Suppressor macrophage treated with lipopolysaccharide for 1 hour (primary cell): ENCODE measurements at regions not wholly inside any gene's neighbourhood (a gene's known extent, or its start where the extent isn't known, plus 50 kb on each side); places are given as distances from the start of the nearest gene placed in this dataset.

Source experiments
- DNase-seq, 3 donors: peaks; one replicate each; pipeline ENCODE4 v3.0.0-alpha.2; 2020 to 2022

DNA sequence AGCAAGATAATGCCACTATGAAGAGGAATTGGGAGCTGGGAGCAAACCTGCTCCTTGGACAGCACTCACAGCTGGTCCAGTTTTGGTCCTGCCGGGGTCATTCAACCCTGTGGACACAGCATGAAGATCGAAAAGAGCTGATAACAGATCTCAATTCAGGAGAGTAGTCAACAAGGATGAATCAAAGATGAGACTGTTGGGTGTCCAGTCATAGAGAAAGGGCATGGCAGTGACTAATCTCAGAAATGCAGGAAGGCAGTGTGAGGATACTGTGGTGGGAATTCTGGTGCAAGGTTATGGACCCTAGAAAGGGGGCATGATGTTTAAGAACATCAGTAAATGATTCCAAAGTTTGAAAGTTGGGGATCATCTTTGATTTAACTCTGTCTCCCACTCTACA lies 261.4 kb upstream of the ZP4 start:
- DNase-seq = no peak

DNA sequence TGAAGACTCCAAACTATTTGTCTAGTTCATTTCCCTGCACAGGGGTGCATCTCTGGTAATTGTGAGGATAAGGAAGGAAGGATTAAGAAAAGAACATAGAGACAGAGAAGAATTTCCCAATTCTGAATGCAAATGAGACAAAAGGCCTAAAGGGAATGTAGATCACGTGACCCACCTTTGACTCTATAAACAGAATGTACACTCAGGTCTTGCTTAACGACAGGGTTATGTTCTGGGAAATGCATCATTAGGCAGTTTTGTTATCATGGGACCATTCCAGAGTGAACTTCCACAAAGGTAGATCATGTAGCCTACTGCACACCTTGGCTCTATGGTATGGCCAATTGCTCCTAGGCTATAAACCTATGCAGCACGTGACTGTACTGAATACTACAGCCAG lies 252.3 kb upstream of the ZP4 start:
- DNase-seq = no peak

DNA sequence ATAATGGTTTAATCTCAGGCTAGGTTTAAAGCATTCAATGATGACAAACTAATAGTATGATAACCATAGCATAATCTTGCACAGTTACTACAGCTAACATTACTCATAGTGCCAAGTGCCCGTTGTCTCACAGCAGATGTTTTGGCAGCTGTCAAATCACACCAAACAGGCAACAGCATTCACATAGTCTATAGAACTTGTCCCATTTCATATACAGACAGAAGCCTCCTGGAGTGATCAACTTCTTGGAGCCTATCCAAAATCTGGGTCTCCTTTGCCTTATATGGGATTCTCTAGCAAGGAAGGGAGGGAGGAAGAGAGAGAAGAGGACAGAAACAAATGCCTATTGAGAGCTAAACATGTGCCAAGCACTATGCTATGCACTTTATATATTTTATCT lies 250.6 kb upstream of the ZP4 start:
- no peak for DNase-seq

DNA sequence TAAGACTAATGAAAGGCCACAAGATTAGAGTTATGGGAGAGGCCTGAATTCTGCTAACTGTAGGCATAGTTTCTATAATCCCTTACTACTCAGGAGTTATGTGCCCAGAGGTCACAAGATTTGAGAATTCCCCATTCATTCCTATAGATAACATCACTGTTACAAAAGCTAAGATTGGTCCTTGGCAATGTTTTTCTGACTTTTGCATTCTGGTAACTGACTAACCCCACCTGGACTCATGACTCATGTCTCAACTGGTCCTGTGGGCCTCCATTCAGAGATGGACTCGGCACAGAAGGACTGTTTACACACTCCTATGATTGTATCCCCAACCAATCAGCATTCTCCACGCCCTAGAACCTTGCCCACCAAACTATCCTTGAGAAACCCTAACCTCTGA lies 249.0 kb upstream of the ZP4 start:
- DNase-seq = no peak

DNA sequence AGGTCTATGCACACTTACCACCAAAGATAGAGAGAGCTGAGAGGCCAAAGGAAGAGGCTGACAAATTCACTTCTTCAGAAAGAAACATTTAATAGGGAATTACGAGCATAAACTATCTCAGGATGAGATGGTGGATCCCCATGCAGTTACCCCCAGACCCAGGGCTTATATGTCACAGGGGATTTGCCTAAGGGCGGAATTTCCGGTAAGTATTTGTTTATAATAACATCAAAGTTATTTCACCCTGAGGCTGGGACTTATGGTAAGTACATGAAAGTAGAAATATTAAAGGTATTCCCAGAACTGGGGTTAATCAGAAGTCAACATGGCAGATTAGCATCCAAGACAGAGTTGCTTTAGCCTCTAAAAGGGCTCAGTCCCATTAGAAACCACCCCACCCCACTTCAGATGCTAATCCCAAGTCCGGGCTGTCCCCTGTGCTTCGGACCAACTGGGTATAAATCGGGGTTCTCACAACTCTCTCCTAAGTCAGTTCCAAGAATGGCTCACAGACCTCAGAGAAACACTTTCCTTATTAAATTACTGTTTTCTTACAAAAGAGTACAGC lies 247.4 kb upstream of the ZP4 start:
- no peak for DNase-seq

DNA sequence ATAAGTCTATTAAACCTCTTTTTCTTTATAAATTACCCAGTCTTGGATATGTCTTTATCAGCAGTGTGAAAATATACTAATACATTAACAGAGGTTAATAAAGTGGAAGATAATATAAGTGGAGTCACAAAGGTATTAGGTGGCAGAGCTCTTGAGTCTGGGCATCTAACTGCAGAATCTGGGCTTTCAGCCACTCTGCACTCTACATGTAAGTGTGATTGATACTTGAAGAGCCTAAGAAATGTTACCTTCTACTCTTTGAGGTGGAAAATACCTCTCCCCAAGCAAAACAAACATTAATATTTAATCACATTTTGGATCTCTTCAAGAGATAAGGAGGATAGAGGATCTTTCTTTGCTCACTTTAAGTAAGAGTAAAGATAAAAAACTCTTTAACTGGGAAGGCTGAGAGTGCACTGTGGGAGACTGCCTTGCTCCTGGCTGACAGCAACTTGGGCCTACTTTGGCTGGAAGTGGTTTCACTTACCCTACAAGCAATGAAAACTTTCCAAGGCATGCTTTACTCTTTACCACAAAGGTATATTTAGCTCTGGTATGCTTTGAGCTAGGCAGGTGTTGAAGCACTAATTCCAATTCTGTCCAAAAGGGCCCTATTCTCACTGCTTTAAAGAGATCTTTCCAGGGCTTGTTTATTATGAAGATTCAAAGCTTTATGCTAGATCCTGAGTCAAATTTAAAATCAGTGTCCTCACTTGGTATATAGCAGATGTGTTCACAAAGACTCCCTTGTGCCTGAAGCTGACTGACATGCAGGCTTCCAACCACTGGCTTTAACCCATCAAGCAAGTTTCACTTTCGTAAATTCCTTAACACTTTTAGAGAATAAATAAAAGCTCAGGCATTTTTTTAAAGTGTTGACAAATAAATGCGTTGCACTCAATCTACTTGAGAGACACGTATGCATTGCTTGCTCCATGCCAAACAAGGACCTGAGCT lies 245.3 kb upstream of the ZP4 start:
- DNase-seq = no peak

DNA sequence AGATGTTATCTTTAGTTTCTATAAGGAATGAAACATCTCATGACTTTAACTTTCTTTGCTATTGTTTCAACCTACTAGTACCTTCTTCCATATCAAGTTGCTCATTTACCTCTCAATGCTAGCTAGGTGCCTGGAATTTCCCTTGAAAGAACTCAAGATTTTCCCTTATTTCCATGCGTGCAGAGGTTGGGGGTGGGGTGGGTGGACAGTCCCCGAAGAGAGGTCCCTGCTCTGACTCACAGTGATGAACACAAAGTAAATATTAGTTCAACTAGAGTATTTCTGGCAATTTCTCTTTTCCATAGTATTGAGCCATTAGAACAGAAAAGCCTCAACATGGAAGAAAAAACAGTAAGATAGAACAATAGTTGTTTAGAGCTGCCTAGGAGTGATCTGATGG lies 239.0 kb upstream of the ZP4 start:
- DNase-seq = peak in 1 of 3 donors; percentile 0

DNA sequence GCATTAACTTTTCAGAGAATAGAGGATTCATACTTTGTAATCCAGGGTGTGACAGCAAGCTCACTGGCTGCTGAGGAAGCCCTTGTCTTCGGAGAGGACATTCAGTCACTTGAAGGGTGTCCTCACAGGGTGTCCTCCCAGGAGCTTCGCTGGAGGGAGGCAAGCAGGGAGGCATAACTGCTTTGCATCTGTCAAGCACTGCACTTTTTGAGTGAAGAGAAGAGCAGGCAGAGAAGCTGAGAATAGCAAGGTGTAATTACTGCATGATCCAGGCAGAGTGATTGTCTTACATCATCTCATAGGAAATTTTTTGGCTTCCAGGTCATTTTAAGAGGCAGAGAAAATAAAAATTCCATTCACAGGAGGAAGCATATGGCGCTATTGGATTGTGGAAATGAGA lies 232.5 kb upstream of the ZP4 start:
- DNase-seq = no peak

DNA sequence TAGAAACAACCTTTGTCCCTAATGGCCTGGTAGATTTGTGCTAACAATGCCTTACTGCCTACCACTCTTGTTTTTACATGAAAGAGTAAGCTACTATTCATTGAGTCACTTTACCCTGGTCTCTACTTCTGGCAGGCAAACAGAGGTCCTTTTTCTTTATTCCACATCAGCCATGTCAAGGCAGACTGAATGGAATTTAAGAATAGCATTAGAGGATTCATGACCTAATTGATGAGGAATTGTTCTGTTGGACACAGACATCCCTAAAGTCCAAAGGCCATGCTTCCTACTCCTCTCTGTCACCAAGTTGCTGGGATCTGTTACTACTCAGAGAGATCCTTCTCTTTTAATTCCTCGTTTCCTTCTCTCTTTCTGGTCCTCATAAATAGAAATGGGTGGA lies 229.1 kb upstream of the ZP4 start:
- no peak for DNase-seq

DNA sequence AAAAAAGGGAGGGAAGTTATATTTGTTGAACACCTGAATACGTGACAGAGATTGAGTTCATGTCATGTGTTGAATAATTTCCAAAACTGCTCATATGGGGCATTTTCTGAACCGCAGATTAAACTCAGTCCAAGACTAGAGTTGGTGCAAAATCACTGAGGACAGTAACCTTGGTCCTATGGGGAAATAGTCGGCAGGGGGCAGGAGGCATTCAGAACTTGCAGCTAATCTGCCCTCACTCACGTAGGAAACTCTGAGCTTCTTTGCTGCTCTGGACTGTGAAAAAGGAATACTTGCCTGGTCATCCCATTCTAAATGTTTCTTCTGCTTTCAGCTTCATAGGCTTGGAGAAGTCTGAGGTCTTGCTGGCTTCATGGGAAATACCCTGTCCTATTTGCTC lies 228.3 kb upstream of the ZP4 start:
- no peak for DNase-seq

DNA sequence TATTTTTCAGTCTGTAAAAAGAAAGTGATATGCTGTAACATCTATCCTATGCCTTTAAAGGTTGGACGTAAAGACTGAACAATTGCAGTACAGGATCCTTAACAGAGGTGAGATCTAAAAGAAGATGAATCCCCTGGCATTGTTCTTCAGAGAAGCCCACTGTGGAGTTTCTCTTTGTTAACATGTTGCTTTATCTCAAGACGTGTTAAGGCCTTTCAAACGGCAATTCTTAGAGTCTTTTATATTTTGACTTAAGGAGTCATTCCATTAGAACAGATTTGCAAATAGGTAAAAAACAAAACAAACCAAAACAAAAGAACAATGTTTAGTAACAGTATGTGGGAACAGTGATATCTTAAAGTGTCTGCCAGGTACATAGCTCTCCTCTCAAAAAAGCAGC lies 225.1 kb upstream of the ZP4 start:
- DNase-seq = no peak

DNA sequence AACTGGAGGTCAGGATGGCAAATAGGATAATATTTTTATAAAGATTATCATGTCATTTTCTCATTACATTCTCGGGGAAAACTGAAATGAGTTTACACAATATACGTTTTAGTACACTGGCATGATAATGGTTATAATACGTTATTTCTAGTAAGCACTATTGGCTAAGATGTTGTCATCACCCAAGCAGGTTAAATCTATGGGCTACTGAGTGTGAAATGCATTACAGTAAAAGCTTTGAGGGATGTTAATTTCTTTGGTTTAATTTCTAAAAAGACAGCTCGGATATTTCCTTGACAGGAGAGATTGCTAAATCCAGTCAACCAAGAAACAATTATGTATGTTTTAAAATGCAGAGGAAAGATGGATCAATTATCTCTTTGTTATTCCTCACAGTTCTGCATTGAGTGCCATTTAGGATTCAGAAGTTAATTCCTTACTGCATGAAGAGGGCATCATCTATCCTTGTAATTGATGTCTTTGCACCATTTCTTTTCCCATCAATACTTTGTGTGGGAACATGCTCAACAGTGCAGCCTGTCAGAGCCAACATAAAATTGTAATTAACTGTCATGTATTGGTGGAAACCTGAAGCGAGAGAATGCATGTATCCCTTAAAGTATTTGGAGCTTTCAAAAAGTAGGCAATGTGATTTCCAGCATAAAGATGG lies 222.4 kb upstream of the ZP4 start:
- DNase-seq = no peak

DNA sequence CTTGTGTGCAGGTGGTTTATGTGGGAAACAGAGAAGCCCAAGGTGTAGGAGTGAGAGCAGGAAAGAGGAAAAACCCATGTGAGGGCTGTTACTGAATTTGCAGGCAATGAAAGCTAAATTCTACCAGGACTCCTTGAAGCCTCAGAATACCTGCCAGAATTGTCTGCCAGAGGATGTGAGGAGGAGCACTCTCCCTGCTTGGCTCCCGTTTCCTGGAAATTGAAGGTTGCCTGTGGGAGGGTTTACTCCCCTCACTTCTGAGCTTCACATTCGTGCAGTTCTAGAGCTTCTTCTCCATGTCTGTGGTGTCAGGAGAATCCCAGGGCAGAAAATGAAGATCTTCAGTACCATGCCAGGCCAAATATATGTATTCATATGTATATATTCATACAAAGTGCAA lies 220.8 kb upstream of the ZP4 start:
- no peak for DNase-seq

DNA sequence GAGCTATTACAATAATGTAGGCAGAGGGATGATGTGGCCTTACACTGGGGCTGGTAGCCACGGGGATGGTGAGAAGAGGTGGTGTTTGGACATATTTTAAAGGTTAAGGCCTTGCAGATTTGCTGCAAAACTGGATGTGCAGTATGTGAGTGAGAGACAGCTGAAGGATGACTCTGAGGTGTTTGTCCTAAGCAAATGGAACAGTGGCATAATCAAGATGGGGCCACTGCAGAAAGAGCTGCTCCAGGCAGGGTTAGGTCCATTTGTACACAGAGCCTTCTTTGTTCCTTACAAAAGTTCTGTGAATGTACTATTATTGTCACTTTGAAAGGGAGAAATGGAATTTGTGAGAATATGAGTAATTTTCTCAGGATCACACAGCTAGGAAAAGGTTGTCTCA lies 220.4 kb upstream of the ZP4 start:
- DNase-seq = no peak

DNA sequence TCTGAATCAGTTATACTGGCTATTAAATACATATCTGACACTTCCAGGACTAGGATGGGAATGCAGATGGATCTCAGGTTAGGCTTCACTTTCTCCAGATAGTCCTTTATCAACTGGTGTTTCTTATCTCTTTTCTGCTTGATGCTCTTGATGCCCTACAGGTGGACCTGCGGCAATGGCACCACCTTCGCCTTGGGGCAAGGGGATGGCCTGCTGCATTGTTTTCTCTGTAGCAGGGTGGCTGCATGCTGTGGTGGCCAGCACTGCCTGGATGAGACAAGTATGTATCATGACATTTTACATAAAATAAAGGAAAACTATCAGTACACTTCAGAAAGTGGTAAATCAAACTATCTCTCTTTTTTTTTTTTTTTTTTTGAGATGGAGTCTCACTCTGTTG lies 217.7 kb upstream of the ZP4 start:
- no peak for DNase-seq

DNA sequence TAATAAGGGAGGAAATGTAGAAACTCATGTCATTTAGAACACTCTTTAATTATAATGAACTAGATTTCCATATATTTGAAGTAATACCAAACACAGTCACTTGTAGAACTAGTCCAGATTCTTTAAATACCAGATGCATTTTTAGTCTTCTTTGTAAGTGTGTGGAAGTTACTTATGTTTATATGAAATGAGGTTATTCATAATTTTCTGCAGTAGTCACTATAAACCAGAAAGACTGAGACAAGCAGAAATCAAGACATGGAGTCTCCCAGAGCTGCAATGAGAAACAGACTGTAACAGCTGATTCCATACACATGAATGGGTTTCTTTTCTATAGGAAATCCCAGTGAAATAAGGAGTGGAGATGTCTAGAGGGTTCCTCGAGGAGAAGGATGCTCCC lies 216.6 kb upstream of the ZP4 start:
- no peak for DNase-seq

DNA sequence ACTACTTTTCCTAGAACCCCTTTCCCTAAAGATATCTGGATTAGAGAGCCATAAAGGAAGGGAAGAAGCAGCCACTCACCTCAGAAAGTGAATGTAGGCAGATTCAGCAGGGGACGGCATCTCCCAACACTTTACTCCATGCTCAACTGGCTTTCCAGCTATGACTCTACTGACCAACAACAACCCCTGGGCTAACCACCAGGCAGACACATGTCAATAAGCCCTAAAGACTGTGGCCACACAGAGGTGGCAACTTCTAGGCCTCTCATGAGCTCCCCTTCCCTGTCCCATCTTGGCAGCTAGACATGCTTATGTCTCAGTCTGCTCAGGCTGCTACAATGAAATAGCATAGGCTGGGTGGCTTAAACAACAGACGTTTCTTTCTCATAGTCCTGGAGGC lies 214.0 kb upstream of the ZP4 start:
- DNase-seq = no peak

DNA sequence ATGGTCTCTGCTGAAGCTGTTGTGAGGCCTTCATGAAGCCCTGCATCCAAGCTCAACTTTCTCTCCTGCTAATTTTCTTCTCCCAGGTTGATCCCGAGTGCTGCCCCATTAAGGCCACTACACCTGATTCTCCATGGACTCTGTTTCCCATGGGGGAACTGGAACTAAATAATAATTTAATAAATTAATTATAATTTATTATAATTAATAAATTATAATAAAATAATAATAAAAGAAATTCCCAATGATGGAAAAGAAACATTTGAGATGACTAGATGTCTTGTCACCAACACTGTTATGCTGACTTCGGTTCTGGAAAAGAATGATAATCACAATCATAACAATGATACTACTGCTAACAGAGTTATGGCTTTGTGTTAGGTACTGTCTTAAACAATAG lies 211.2 kb upstream of the ZP4 start:
- DNase-seq = no peak

DNA sequence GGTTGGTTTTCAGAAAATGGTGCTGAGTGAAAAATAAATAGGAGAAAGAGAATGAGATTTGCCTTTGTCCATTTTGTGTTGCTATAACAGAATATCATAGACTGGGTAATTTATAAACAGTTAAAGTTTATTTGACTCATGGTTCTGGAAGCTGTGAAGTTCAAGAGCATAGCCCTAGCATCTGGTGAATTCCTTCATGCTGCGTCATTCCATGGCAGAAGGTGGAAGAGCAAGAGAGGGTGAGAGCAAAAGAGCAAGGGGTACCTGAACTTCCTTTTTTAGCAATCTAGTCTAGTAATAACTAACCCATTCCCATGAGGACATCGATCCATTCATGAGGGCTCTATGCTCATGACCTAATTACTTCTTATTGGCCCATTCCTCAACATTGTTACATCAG lies 209.1 kb upstream of the ZP4 start:
- DNase-seq = no peak

DNA sequence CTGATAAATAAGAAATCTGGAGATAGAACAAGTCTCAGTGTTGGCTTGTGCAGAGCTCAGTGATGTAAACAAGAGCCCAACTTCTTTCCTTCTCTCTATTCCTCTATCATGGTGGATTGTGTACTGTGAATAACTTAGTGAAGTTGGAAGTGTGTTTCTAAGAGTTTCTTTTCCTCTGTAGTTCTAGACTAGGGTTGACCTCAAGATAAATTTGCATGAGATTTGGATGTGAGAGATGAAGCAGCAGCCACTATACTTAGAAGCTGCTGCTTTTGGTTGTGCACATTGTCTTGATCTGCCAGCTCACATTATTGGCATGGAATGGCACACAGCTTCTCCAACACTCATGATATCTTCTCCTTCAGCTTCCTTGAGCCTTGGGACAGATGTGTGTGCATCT lies 198.9 kb upstream of the ZP4 start:
- no peak for DNase-seq

DNA sequence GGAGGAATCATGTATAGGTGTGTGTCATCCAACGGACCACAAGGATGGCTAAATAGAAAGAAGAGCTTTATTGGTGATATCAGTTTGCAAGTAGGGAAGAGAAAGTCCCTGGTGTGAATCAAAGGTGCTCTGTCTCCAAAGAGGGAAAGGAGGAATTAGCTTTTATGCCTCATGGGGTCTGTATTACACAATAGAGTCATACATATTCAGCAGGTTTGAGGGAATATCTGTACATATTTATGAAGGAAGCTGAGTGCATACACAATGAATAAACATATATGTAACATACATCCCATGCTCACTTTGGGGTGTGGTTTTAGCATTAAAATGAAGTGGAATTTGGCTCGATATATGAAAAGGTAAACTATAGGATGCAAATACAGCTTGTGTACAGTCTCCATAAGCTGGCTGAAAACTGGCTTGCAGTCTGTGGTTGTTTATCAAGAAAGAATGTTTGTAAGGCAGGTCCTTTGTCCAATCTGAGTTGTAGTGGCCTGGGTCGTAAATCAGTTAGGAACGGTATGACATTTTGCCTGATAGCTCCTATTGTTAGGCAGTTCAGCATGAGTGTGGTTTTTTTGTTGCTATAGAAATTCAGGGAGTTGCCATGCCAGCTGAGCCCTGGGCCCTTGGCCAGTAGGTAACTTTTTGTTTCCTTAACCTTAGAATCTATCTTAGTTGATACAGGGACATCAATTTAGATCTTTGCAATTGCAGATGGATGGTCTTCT lies 198.0 kb upstream of the ZP4 start:
- no peak for DNase-seq

DNA sequence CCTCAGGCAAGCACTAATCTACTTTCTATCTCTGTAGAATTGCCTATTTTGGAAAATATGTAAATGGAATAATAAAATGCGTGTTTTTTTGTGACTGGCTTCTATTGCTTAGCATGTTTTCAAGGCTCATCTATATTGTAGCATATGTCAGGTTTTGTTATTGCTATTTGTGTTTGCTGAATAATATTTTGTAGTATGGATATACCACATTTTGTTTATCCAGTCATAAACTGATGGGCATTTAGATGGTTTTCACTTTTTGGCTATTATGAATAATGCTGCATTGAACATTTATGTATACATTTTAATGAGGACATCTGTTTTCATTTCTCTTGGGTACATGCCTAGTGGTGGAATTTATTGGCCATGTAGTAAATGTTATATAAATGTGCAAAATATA lies 183.3 kb upstream of the ZP4 start:
- DNase-seq = no peak

DNA sequence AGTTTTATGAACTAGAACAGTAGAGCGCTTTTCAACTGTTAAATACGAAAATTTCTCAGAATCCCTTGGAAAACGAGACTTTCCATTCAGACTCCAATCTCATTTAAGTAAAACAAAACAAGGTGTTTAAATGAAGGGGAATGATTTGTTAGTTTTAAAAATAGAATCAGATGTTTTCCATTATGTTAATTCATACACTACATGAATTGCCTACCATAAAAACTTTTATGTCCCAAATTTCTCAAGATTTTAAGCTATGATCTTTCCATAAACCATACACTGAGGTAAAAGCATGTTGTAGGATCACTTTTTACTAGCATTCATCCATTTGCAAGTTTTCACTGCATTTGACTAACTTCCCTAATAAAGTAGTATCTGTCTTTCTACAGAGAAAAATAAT lies 180.3 kb upstream of the ZP4 start:
- DNase-seq = no peak

DNA sequence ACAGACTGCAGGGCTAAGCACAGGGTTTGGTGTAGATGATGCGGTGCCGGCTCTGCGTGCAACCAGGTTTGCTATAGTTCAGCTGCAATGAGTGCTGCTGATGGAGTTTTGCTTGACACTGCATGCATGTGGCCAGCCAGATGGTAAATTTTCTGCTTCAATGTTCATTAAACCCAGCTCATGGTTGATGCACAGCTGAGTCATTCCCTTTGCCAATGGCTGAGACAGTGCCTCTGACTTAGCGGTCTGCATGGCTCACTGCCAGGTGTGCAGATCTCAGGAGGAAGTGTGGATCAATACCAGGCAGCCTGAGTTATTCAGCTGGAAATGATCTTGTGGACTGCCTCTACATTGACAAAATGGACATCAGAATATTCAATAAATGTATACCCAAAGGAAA lies 172.7 kb upstream of the ZP4 start:
- no peak for DNase-seq
